Thyroid gland (tissue), 4 donors: ENCODE measurements at regions not wholly inside any gene's neighbourhood (a gene's known extent, or its start where the extent isn't known, plus 50 kb on each side); places are given as distances from the start of the nearest gene placed in this dataset.

Experiments used
- CTCF ChIP-seq, 6 experiments: fragments of 200-600 bp in 3 of 6; fragments of 450-650 bp in 3 of 6; sonication (generic) in 3 of 6; IDR thresholded peaks; one replicate each; pipeline ENCODE4 v1.5.1; 2016 to 2019; ENCODE audit warnings: antibody characterized with exemption in 6 of 6, mild to moderate bottlenecking in 2 of 6, inconsistent platforms in 1 of 6, moderate library complexity in 1 of 6
- POLR2A ChIP-seq, 2 donors: fragments of 450-650 bp; IDR thresholded peaks; one replicate each; pipeline ENCODE4 v1.6.1; 2017; ENCODE audit warnings: antibody characterized with exemption in 2 of 2, mild to moderate bottlenecking in 2 of 2, moderate library complexity in 1 of 2

GRCh38 chr2:239566162-239566994 lies 165.6 kb upstream of the HDAC4 start:
- TF ChIP-seq POLR2A (IDR thresholded peaks at IDR 0.05) (no peak), CTCF (IDR thresholded peaks at IDR 0.05) (no peak)
